BE2C (cell line): ENCODE measurements at regions not wholly inside any gene's neighbourhood (a gene's known extent, or its start where the extent isn't known, plus 50 kb on each side); places are given as distances from the start of the nearest gene placed in this dataset.
"Not testable (repeated sequence)": the region's sequence is repeated elsewhere in the genome, so short reads cannot be mapped to it uniquely, and the experiment has no call there.

Experiments used
- DNase-seq: peaks from one replicate; pipeline ENCODE4 v3.0.0-alpha.2; 2020
- H3K27me3 ChIP-seq: fragments of 250-450 bp; sonication (Bioruptor Pico); 2 replicates; pipeline ENCODE4 v1.5.1; 2020; ENCODE audit warnings: mild to moderate bottlenecking
- H3K36me3 ChIP-seq: fragments of 250-450 bp; sonication (Bioruptor Pico); 2 replicates; pipeline ENCODE4 v1.5.1; 2020; ENCODE audit warnings: mild to moderate bottlenecking
- H3K4me1 ChIP-seq: fragments of 250-450 bp; sonication (Bioruptor Pico); 2 replicates; pipeline ENCODE4 v1.5.1; 2020
- H3K4me3 ChIP-seq: 2 replicates; pipeline ENCODE4 v1.5.1; 2011; ENCODE audit warnings: low read depth, low read length
- H3K9me3 ChIP-seq: fragments of 250-450 bp; sonication (Bioruptor Pico); 2 replicates; pipeline ENCODE4 v1.5.1; 2020
- TF ChIP-seq, protein P1 (sequence below): IDR thresholded peaks from 2 replicates; pipeline ENCODE4 v1.5.1; 2012; ENCODE audit warnings: mild to moderate bottlenecking, low read depth, low read length

DNA sequence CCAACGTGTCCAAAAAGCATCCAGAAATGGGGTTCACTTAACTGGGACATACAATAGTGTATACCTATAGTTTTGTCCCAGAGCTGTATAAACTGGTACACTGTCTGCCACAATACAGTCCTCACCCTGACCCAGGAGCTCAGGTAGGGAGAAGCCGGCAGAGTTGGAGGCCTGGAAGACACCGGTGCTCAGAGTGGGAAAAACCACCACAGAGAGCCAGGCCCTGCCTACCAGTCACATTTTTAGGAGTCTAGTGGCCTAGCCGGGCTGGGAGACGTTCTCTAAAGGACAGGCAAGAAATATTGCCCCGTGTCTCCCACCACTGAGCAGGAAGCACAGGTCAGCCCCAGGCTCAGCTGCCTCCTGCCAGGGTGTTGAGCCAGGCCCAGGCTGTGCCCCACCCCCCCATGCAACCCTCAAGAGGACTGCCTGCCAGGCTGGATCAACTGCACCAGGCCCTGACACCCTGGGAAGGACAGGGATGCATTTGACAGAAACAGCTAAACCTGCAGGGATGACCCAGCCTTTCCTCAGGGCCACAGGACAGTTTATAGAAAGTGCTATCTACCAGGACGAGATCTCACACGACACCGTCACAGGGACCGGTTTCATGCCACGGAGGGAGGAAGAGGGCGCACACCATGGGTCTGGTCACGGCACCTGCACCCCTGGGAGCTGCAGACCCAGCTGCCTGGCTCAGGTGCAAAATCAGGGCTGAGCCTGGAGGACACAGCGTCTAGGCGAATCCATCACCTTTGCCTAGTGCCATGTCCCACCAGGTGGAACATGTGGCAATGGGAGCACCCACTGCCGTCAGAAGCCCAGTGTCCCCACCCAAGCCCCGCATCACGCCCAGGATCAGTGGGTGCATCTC, 89.9 kb downstream of the TMEM18 start:
- Histone ChIP-seq H3K4me3 (no peak overlapping the region), H3K4me1 (peaks cover 8% of the 10 kb centered on the region), H3K27me3 (no peaks in the 10 kb centered on the region), H3K36me3 (no peaks in the 10 kb centered on the region), H3K9me3 (no peaks in the 10 kb centered on the region)
- TF ChIP-seq, protein P1, sequence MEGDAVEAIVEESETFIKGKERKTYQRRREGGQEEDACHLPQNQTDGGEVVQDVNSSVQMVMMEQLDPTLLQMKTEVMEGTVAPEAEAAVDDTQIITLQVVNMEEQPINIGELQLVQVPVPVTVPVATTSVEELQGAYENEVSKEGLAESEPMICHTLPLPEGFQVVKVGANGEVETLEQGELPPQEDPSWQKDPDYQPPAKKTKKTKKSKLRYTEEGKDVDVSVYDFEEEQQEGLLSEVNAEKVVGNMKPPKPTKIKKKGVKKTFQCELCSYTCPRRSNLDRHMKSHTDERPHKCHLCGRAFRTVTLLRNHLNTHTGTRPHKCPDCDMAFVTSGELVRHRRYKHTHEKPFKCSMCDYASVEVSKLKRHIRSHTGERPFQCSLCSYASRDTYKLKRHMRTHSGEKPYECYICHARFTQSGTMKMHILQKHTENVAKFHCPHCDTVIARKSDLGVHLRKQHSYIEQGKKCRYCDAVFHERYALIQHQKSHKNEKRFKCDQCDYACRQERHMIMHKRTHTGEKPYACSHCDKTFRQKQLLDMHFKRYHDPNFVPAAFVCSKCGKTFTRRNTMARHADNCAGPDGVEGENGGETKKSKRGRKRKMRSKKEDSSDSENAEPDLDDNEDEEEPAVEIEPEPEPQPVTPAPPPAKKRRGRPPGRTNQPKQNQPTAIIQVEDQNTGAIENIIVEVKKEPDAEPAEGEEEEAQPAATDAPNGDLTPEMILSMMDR: no peak
- DNase-seq: no peak

GRCh38 chr2:586641-587076, 90.5 kb downstream of the TMEM18 start:
- no peaks in the 10 kb centered on the region for H3K9me3 ChIP-seq
- peaks cover 8% of the 10 kb centered on the region for H3K4me1 ChIP-seq
- TF ChIP-seq, protein P1: no peak
- no peak for DNase-seq
- no peaks in the 10 kb centered on the region for H3K27me3 ChIP-seq
- H3K36me3 ChIP-seq: no peaks in the 10 kb centered on the region
- H3K4me3 ChIP-seq: no peak overlapping the region

GRCh38 chr2:584863-585823, 92.1 kb downstream of the TMEM18 start:
- Histone ChIP-seq H3K4me3 (no peak overlapping the region), H3K36me3 (no peaks in the 10 kb centered on the region), H3K27me3 (no peaks in the 10 kb centered on the region), H3K9me3 (no peaks in the 10 kb centered on the region), H3K4me1 (peaks cover 8% of the 10 kb centered on the region)
- DNase-seq: no peak
- TF ChIP-seq, protein P1: no peak

GRCh38 chr2:583666-584065, 93.5 kb downstream of the TMEM18 start:
- Histone ChIP-seq H3K4me1 (peaks cover 8% of the 10 kb centered on the region), H3K36me3 (no peaks in the 10 kb centered on the region), H3K27me3 (no peaks in the 10 kb centered on the region), H3K4me3 (no peak overlapping the region), H3K9me3 (no peaks in the 10 kb centered on the region)
- TF ChIP-seq, protein P1: no peak
- DNase-seq: no peak

DNA sequence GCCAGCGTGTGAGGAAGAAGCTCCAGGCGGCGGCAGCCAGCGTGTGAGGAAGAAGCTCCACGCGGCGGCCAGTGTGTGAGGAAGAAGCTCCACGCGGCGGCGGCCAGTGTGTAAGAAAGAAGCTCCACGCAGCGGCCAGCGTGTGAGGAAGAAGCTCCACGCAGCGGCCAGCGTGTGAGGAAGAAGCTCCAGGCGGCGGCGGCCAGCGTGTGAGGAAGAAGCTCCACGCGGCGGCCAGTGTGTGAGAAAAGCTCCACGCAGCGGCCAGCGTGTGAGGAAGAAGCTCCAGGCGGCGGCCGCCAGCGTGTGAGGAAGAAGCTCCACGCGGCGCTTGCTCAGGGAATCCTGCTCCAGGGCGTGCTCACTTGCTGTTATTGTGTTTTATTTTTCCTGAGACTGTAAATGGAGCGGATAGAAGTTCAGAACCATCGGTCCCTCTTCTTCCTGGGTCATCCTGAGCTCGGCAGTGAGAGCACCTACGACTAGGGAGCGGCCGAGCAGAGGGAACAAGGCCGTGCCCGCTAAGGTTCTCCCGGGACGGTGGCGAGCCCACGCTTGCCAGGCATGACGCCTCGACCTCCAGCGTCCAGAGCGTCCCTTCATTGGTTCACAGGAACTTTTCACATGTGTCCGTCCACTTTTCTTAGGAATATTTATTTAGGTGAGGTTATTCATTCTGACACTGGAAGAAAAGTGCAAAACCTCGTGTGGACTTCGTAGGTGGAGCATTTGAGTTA, 94.2 kb downstream of the TMEM18 start:
- no peak for DNase-seq
- TF ChIP-seq, protein P1: no peak
- Histone ChIP-seq H3K36me3 (no peaks in the 10 kb centered on the region), H3K27me3 (no peaks in the 10 kb centered on the region), H3K9me3 (no peaks in the 10 kb centered on the region), H3K4me3 (no peak overlapping the region), H3K4me1 (peaks cover 8% of the 10 kb centered on the region)

- H3K4me1 ChIP-seq, DNase-seq, H3K9me3 ChIP-seq, H3K36me3 ChIP-seq, H3K27me3 ChIP-seq, H3K4me3 ChIP-seq: not testable (repeated sequence)
These were observed 94.9 kb downstream of the TMEM18 start for GRCh38 chr2:582289-582688.
